Fibroblast of pulmonary artery (primary cell): ENCODE measurements at regions not wholly inside any gene's neighbourhood (a gene's known extent, or its start where the extent isn't known, plus 50 kb on each side); places are given as distances from the start of the nearest gene placed in this dataset.

Experiments used
- DNase-seq: peaks from one replicate; pipeline ENCODE4 v3.0.0-alpha.2; 2010; ENCODE audit warnings: low read depth
- H3K4me3 ChIP-seq: replicated peaks from 2 replicates; pipeline ENCODE4 v1.5.1; 2011; ENCODE audit warnings: low read depth, mild to moderate bottlenecking, control low read depth, low read length, moderate library complexity
- TF ChIP-seq, protein P1 (sequence below): IDR thresholded peaks from 2 replicates; pipeline ENCODE4 v1.5.1; 2011; ENCODE audit warnings: mild to moderate bottlenecking, control low read depth, low read length, inconsistent platforms; ENCODE audit errors: missing control alignments

- DNase-seq = no peak
- TF ChIP-seq, protein P1, sequence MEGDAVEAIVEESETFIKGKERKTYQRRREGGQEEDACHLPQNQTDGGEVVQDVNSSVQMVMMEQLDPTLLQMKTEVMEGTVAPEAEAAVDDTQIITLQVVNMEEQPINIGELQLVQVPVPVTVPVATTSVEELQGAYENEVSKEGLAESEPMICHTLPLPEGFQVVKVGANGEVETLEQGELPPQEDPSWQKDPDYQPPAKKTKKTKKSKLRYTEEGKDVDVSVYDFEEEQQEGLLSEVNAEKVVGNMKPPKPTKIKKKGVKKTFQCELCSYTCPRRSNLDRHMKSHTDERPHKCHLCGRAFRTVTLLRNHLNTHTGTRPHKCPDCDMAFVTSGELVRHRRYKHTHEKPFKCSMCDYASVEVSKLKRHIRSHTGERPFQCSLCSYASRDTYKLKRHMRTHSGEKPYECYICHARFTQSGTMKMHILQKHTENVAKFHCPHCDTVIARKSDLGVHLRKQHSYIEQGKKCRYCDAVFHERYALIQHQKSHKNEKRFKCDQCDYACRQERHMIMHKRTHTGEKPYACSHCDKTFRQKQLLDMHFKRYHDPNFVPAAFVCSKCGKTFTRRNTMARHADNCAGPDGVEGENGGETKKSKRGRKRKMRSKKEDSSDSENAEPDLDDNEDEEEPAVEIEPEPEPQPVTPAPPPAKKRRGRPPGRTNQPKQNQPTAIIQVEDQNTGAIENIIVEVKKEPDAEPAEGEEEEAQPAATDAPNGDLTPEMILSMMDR = no peak
- H3K4me3 ChIP-seq = no peak overlapping the region
Measured at GRCh38 chr15:37814847-37815515, 119.5 kb upstream of the TMCO5A start.

DNA sequence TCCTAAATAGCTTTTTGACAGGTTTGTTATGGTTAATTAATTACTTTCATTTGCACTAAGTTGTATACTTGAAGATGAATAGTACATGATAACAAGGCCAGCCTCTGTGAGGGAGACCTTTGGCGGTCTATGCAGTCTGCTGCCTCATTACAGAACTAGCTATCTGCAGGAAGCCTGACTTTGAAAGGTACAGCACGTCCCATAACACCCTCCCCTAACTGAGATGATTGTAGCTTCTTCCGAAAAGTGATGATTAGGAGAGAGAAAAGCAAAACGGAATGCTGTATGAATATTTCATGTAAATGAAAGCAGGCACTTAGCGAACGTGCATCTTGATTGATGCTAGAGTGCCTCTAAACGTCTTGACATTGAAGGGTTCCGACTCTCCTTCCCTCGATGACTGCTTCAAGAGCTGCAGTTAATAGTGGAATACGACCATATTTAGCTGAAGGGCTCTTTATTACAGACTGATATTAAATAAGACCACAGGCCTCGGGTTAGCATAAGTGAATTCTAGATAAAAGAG is 116.2 kb upstream of the TMCO5A start:
- no peak overlapping the region for H3K4me3 ChIP-seq
- no peak for DNase-seq
- TF ChIP-seq, protein P1 = no peak

- no peak overlapping the region for H3K4me3 ChIP-seq
- DNase-seq = peak; percentile 38
- TF ChIP-seq, protein P1 = no peak
Measured at GRCh38 chr15:37819191-37819590, 115.2 kb upstream of the TMCO5A start.

GRCh38 chr15:37820380-37821128 is 113.9 kb upstream of the TMCO5A start:
- no peak overlapping the region for H3K4me3 ChIP-seq
- TF ChIP-seq, protein P1 = no peak
- no peak for DNase-seq

GRCh38 chr15:37823601-37824275 is 110.7 kb upstream of the TMCO5A start:
- H3K4me3 ChIP-seq = no peak overlapping the region
- TF ChIP-seq, protein P1 = no peak
- DNase-seq = no peak

DNA sequence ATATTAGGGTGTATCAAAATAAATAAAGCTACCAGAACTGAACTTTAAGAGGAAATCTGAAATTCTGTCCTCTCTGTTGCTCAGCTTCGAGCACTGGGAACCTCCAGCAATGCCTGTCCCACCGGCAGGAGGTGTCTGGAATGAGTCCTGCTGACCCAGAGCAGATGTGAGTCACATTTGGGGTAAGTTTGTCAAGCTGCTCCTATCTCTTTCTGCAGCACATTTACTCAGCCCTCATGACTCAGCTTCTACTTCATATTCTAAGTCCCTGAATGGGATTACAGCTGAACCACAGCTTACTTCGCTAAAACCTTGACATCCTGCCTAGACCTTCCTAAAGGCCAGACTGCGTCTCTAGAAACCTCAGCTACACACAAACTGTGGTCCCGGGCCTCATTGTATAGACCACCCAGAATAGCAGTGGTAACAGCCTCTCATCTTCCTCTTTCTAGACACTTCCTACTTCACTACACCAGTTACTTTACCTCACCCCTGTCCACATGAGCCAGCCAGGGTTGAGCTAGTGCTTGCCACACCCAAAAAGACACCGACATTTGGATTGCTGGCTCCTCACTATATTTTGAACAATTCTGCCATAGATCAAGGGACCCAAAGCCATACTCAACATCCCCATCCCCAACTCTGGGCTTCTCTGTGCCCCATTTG is 109.6 kb upstream of the TMCO5A start:
- TF ChIP-seq, protein P1 = peak; percentile 55
- peak; percentile 91 for DNase-seq
- H3K4me3 ChIP-seq = no peak overlapping the region
